M059J (cell line): ENCODE measurements at regions not wholly inside any gene's neighbourhood (a gene's known extent, or its start where the extent isn't known, plus 50 kb on each side); places are given as distances from the start of the nearest gene placed in this dataset.
"Not testable (repeated sequence)": the region's sequence is repeated elsewhere in the genome, so short reads cannot be mapped to it uniquely, and the experiment has no call there.

ENCODE experiments used
- DNase-seq: peaks from one replicate; pipeline ENCODE4 v3.0.0-alpha.2; 2012; ENCODE audit warnings: low read depth

DNA sequence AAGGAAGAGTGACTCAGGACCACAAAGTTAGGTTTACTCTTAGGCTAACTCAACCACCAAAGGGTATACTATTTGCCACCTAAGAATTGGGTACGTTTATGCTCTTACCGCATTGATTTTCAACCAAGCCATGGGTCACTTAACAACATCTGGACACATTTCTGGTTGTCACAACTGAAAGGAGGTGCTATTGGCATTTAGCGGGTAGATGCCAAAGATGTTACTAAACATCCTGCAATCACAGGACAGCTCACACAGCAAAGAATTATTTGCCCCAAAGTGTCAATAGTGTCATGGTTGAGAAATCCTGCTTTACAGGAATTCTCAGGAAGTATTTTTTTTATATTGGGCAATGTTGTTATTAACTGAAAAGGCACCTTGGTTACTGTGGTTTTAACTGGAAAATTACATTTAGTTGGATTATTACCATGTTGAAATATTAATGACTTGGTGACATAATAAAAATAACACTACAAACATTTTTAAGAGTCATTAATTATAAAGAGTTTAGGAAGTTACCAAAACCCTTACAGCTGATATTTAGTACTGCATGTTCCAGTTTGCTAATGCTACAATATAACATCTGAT is 185.0 kb upstream of the TMEM196 start:
- peak; percentile 100 for DNase-seq

DNA sequence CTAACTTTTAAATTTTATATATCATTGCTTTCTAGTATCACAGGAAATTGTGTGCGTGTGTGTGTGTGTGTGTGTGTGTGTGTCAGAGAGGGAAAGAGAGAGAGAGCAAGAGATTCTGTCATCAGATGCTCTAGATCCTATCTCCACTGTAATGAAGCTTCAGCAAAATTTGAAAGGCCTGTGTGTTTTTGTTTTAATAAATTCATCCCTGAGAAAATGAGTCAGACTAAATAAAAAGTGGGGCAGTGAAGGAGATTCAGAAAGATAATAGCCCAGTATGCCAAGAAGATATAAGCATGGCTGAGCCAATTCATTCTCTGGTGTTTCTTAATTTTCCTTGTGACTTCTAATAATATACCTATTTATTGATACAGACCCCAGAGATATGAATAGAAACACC is 184.2 kb upstream of the TMEM196 start:
- DNase-seq, result peak; percentile 89

DNA sequence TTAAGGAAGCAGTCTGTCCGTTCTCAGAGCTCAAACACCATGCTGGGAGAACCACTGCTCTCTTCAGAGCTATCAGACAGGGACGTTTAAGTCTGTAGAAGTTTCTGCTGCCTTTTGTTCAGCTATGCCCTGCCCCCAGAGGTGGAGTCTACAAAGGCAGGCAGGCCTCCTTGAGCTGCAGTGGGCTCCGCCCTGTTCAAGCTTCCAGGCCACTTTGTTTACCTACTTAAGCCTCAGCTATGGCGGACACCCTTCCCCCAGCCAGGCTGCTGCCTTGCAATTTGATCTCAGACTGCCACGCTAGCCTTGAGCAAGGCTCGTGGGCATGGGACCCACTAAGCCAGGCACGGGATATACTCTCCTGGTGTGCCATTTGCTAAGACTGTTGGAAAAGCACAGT is 180.7 kb upstream of the TMEM196 start:
- not testable (repeated sequence) for DNase-seq

DNA sequence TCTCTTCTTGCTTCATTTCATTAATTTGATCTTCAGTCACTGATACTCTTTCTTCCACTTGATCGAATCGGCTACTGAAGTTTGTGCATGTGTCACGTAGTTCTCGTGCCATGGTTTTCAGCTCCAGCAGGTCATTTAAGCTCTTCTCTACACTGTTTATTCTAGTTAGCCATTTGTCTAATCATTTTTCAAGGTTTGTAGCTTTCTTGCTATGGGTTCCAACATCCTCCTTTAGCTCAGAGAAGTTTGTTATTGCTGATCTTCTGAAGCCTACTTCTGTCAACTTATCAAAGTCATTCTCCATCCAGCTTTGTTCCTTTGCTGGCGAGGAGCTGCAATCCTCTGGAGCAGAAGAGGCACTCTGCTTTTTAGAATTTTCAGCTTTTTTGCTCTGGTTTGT is 180.0 kb upstream of the TMEM196 start:
- DNase-seq, result not testable (repeated sequence)

DNA sequence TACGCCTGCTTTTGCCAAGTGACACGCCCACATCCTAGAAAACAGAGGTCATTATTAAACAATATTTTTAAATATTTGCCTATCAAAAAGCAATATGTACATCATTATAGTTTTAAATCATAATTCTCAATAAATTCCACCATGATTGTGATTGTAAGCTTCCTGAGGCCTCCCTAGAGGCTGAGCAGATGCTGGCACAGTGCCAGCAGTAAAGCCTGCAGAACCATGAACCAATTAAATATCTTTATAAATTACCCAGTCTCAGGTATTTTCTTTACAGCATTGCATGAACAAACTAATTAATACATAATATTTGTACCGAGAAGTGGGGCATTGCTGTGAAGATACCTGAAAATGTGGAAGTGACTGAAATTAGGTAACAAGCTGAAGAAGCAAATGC is 174.7 kb upstream of the TMEM196 start:
- DNase-seq, result no peak

DNA sequence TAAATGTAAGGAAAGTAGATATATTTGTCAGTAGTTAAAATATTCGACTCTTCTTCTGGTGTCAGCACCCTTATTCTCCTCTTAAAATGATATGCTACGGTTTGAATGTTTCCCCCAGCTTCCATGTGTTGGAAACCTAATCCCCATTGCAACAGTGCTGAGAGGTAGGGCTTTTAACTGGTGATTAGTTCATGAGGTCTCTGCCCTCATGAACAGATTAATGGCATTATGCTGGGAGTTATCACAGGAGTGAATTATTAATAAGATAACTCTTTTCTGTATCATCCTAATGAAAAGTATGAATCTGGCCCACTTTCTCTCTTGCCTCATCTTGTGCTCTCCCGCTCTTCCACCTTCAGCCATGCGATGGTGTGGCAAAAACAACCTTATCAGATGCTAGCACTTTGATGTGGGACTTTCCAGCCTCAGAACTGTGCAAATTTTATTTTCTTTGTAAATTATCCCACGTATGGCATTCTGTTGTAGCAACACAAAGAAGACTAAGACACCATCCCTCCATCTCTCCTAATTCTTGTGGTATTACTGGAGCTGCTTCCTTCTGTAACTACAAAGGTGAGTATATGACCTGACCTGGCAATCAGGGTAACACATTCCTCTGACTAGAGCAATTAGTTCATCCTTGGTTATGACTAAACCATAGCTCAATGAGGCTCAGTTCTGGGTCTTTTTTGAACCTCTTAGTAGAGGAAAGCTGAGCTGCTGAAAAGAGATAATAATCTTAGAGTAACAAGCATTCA is 171.1 kb upstream of the TMEM196 start:
- DNase-seq, result no peak

DNA sequence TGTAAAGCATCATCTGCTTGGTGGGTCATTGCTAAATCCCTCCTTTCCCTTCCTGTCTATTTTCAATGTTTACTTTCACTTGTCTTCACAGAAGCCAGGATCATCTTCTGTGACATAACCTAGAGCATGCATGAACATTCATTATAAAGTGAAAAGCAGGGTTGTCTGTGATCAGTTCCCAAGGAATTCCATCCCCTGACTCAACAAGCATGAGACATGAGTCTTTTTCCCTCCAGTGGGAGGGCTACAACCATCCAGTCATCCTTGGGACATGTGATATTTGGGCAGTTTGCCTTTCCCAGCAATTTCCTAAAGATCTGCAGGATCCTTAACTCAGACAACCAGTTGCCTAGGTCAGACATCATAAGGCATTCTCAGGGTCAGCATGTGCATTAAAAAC is 166.3 kb upstream of the TMEM196 start:
- peak; percentile 87 for DNase-seq

DNA sequence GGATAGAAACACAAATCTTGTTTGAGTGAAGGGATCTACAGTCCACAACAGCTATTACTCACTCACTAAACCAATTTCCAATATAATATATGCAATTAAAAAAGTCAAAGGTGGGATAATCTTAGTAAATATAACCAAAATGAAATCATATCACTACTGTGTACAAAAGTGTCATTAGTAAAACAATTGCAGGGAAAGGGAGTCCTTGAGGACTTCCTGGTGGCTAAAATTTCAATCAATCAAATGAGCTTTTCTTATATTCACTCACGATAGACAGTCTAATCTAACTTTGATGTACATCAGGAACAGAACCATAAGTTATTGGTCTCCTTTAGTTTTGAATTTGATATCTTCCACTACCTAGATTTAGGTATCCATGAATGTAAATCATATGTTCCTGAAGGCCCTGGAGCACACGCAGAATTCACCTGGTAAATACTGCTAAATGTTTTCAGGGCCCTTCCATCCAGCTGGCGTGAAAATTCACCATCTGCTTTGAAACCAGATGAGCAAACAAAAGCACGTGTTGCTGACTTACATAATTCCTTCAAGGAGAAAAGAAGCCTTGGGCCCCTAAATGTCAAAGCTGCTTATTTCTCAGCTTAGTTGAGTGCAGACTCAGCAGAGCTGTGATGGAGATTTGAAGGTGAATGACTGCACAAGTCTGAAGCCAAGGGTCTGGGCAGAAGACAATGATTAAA is 159.3 kb upstream of the TMEM196 start:
- no peak for DNase-seq

DNA sequence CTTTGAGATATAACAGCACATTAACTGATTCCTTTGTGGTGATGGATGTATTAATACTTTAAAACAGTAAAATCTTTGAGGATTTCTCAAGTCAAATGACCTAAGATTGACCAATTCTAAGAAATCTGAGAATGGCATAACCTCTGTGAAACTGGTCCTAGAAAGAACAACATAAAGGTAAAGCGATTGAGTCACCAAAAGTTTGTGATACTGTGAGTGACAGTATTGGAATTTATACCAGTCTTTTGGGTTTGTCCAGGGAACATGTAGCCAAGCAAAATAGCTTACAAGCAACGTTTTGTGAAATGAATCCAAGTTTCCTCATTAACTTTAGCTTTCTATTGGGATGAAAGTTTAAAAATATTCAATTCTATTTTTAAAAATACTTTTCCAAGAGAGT is 157.4 kb upstream of the TMEM196 start:
- no peak for DNase-seq

DNA sequence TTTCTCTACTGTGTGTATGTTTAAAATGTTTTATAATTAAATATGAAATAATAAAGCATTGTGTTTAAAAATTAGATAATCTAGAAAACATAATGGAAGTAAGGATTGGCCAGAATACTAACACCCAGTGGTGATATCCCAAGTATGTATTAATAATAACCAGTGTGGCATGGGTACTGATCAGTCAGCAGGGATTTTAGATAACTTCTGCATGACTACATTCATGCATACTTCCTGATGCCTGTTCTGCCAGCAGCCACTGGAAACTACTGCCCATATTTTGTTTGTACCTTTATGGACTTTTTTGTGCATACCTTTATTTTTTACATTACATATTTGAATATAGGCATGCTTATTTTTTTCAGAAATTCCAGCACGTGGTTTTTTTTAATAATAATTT is 156.6 kb upstream of the TMEM196 start:
- DNase-seq, result peak; percentile 40

DNA sequence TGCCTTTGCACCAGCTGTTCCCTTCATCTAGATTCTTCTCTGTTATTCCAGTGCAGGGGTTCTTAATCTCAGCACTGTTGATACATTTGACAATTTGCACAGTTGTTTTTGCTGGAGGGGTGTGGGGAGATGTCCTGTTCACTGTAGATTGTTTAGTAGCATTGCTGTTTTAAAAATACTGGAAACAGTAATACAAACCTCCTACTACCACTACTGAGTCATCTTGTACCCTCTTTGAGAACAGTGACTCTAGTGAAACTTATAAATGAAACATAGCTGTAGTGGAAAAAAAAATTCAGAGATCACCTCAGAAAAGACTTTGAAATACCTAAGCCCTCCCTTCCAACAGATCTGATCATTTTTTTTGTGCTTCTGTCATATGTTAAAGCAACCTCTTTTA is 154.8 kb upstream of the TMEM196 start:
- DNase-seq, result no peak

DNA sequence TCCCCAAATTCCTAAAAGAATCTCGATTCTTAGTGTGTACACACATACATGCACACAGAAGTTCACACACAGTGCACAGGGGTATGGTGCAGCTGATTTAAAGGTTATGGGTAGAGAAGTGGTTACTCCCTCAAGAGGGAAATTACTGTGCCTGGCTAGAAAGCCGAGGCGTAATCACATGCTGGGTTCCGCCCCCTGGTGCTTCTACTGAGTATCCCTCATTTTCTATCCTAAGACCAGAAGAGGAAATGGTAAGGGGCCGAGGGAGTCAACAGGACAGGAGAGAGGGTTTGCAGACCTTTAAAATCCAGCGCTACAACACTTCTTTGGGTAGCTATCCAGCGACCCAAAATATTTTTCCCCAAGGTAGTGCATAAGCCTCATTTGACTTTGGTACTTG is 147.3 kb upstream of the TMEM196 start:
- DNase-seq, result no peak

DNA sequence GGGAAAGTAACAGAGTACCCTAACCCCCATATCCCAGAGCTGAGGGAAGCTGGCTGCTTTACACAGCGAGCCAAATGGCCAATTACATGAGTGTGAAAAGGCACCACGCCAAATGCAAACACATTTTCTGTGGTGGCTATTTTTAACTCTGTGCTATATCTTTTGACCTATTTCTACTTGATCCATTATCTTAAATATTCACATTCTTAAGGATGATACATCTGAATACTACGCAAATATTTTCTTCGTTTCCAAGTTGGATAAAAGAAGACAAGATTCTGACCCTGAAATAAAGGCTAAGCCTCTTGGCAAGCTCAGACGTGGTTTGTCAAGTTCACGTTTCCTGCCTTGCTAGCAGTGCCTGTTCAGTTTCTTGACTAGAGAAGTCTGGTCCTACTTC is 146.7 kb upstream of the TMEM196 start:
- DNase-seq, result peak; percentile 77

DNA sequence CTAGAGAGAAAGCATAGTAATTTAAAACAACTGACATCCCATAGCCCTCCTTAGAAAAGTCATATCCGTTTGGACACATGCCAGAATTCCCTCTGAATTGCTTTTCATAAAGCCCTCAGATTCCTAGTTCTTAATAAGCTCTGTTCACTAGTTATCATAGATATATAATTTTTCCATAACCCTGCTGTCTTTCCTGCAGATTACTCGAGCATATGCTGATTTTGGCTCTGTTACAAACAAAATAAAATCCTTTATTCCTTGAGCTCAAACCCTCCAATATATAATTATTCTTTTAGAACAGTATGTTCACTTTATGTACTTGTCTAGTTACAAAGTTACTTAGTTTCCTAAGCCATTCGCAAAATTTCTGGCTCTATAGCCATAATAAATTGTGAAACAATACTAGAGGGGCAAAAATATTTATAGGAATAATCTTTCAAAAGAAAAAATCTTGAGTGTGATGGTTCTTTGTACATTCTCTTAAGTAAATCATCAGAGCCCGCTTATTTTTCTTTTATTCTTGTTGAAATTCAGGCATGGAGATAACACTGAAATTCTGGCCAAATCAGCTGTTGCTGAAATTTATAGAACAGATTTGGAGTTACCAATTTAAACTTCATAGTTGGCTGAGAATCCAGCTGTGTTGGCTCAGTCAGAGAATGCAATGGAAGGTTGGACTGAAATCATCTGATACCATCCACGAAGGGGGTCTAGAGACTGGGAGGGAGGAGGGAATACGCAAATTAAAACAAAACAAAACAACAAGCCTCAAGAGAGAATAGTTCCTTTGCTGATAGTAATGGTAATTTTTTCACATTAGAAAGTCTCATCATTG is 146.1 kb upstream of the TMEM196 start:
- peak; percentile 34 for DNase-seq

DNA sequence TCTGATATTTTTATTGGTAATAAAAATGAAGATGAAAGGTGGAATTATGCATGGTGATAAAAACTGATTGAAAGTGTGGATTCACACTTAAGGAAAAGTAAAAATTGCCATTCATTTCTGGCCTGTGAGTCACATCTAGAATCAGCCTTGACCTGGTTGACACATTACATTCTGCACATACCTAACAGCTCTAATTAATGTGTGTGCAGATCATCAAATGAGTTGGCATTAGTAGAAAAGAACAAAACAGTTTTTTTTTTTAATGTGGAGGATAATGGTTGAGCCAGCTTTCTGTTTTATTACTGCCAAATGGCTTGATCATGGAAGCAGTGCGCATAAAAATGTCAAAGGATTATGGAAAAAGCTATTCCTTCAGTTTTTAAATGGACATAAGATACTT is 142.6 kb upstream of the TMEM196 start:
- peak; percentile 75 for DNase-seq

DNA sequence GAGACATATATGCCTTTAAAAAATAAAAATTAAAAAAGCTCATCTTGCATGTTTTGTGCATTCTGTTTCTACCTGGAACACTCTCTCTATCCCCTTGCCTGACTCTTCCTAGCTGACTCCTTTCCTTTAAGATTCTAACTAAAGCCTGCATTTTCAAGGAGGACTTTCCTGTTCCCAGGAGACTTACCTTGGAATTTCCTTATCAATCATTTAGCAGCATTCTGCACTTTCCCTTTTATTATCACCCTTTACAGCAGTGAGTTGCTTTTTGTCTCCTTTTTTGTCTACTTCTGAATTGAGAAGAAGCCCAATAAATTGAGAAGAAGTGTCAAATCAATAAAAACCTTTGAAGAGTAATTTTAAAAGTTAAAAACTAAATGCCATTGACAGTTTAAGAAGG is 142.2 kb upstream of the TMEM196 start:
- no peak for DNase-seq

DNA sequence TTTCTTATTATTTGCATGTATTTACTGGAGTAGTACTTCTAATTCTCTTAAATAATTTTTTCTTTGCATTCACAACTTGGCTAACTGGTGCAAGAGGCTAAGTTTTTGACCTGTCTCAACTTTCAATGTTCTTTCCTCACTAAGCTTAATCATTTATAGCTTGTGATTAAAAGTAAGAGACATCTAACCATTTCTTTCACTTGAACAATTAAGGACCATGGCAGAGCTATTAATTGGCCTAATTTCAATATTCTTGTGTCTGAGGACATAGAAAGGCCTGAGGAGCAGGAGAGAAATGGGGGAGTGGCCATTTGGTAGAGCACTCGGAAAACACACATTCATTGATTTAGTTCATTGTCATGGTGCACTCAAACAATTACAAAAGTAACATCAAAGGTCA is 141.4 kb upstream of the TMEM196 start:
- DNase-seq, result no peak

DNA sequence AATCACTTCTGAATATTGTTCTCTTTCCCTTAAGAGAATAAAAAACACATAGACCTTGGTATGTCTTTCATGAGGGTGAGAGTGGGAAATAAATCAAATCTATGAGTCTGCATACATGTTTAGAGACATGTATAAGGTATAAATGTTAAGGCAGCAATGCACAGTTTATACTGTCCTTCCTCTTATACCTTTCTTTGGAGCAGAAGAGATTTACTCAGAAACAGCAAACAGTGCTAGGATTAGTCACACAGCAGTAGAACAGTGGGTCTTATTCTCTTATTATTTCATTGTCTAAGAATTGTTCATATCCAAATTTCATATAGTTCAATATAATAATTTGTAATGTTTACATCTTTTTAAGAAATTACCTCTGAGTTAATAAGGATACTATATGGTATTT is 126.7 kb upstream of the TMEM196 start:
- no peak for DNase-seq

DNA sequence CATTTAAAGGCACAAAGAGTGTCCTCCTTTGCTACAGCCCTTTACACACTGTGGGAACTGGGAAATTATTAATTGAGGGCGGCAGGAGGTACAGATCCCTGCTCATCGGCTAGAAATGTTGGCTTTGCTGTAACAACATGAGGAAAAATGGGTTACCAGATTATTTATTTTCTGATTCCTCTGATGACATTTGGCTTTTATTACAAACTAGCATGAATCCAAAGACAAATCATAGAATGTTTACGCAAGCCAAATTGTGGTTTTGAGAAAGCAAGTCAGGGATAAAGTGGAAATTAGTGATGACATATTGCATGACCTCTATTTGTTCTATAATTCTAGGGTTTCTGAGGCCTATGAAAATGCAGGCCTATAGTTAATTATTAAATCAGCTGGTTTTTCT is 126.1 kb upstream of the TMEM196 start:
- DNase-seq, result peak; percentile 84

DNA sequence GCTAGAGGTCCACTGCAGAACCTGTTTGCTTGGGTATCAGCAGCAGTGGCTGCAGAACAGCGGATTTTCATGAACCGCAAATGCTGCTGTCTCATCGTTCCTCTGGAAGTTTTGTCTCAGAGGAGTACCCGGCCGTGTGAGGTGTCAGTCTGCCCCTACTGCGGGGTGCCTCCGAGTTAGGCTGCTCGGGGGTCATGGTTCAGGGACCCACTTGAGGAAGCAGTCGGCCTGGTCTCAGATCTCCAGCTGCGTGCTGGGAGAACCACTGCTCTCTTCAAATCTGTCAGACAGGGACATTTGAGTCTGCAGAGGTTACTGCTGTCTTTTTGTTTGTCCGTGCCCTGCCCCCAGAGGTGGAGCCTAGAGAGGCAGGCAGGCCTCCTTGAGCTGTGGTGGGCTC is 109.5 kb upstream of the TMEM196 start:
- DNase-seq, result not testable (repeated sequence)

DNA sequence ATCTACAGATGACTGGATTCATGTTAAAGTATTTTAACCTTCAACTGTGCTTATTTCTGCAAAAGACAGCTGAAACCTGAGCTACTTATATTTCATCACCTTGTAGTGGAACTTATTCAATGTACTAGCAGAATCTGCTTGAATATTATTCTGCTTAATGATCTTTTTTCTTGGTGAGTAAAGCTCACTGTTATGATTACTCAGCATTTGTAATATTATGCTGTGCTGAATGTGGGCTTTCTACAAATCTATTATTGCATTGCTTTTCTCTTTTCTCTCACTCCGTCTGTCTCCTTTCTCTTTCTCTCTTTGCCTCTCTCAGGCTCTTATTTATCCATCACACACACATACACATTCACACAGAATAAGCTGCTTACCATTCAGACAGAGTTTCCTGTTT is 98.7 kb upstream of the TMEM196 start:
- DNase-seq, result no peak

DNA sequence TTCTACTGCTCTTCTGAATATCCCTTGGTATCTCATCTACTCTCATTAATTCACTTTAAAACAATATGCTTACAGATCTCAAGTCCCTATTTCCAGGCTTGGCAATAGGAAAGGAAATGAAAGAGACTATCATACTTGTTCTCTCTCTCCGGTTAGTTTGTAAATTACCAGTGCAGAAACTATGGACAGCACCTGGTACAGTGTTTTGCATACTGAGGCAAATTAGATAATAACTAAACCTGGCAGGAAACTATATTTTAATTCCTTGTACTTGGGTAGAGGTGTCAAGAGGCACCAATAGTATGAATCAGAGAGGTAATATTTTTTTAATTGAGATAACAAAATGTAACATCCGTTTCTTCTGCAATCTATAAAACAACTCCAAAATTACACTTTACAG is 97.7 kb upstream of the TMEM196 start:
- no peak for DNase-seq
